SU-DHL-6 (cell line): ENCODE measurements at regions not wholly inside any gene's neighbourhood (a gene's known extent, or its start where the extent isn't known, plus 50 kb on each side); places are given as distances from the start of the nearest gene placed in this dataset.

Experiments
- H2AFZ ChIP-seq: fragments of 200-600 bp; sonication (generic); 2 replicates; pipeline ENCODE4 v1.6.1; 2014; ENCODE audit warnings: low read depth, mild to moderate bottlenecking, moderate library complexity, mixed read lengths, antibody characterized with exemption, low read length; ENCODE audit not compliant: severe bottlenecking
- H3F3A ChIP-seq: fragments of 200-600 bp; shearing (Covaris generic); 2 replicates; pipeline ENCODE4 v1.6.0; 2016; ENCODE audit warnings: antibody characterized with exemption, mild to moderate bottlenecking; ENCODE audit not compliant: insufficient read depth
- H3K27ac ChIP-seq: fragments of 200-600 bp; sonication (generic); 2 replicates; pipeline ENCODE4 v1.5.1; 2016; ENCODE audit warnings: low read depth, mild to moderate bottlenecking, low read length, moderate library complexity, mixed read lengths
- H3K27me3 ChIP-seq: fragments of 200-600 bp; sonication (generic), shearing (Covaris generic); 2 replicates; pipeline ENCODE4 v1.6.0; 2014; ENCODE audit warnings: mild to moderate bottlenecking, low read length
- H3K36me3 ChIP-seq: fragments of 200-600 bp; sonication (generic); 2 replicates; pipeline ENCODE4 v1.6.1; 2014; ENCODE audit warnings: mild to moderate bottlenecking, low read length, mixed read lengths
- H3K4me2 ChIP-seq: fragments of 300-600, 200-600 bp; shearing (Covaris generic), sonication (generic); 2 replicates; pipeline ENCODE4 v1.6.0; 2014; ENCODE audit warnings: low read length, low read depth, mild to moderate bottlenecking; ENCODE audit not compliant: poor library complexity, severe bottlenecking
- H3K4me3 ChIP-seq: fragments of 200-600 bp; sonication (generic); 2 replicates; pipeline ENCODE4 v1.5.1; 2014; ENCODE audit warnings: antibody characterized with exemption, low read length, mild to moderate bottlenecking, mixed read lengths; ENCODE audit not compliant: insufficient read depth, poor library complexity, severe bottlenecking
- H3K79me2 ChIP-seq: fragments of 200-600 bp; sonication (generic); 2 replicates; pipeline ENCODE4 v1.6.1; 2014; ENCODE audit warnings: mild to moderate bottlenecking, low read length, moderate library complexity; ENCODE audit not compliant: insufficient read depth
- H3K9ac ChIP-seq: fragments of 200-600 bp; sonication (generic); 2 replicates; pipeline ENCODE4 v1.7.0; 2014; ENCODE audit warnings: mild to moderate bottlenecking, low read length
- H3K9me2 ChIP-seq: fragments of 200-600 bp; sonication (generic); replicated peaks from 2 replicates; pipeline ENCODE4 v1.6.1; 2014; ENCODE audit warnings: low read length; ENCODE audit not compliant: insufficient read depth
- H3K9me3 ChIP-seq: fragments of 200-600 bp; sonication (generic); 2 replicates; pipeline ENCODE4 v1.6.1; 2014; ENCODE audit warnings: low read length, mixed read lengths; ENCODE audit not compliant: insufficient read depth
- H4K20me1 ChIP-seq: fragments of 200-600 bp; sonication (generic); 2 replicates; pipeline ENCODE4 v1.6.1; 2014; ENCODE audit warnings: low read depth, mild to moderate bottlenecking, antibody characterized with exemption, low read length, moderate library complexity, mixed read lengths
- CTCF ChIP-seq: fragments of 200-600 bp; sonication (generic); IDR thresholded peaks from one replicate; pipeline ENCODE4 v1.5.1; 2017; ENCODE audit warnings: antibody characterized with exemption, mild to moderate bottlenecking, low read length, moderate library complexity; ENCODE audit not compliant: insufficient read depth, poor library complexity, severe bottlenecking
- EZH2phosphoT487 ChIP-seq: fragments of 200-600 bp; sonication (generic), shearing (Covaris generic); conservative IDR thresholded peaks from 2 replicates; pipeline ENCODE4 v1.6.1; 2018; ENCODE audit warnings: mild to moderate bottlenecking, antibody characterized with exemption, low read length, moderate library complexity, mixed read lengths

- H3K36me3 ChIP-seq, result no peaks in the 10 kb centered on the region
- no peaks in the 10 kb centered on the region for H3K9me3 ChIP-seq
- no peak overlapping the region for H3K9ac ChIP-seq
- H3K27ac ChIP-seq, result no peak overlapping the region
- H2AFZ ChIP-seq, result no peak overlapping the region
- H3K4me2 ChIP-seq, result no peak overlapping the region
- no peaks in the 10 kb centered on the region for H4K20me1 ChIP-seq
- no peaks in the 10 kb centered on the region for H3K79me2 ChIP-seq
- no peaks in the 10 kb centered on the region for H3K9me2 ChIP-seq
- H3K4me3 ChIP-seq, result no peak overlapping the region
- H3K27me3 ChIP-seq, result no peaks in the 10 kb centered on the region
- H3F3A ChIP-seq, result no peaks in the 10 kb centered on the region
- no peak for TF ChIP-seq EZH2phosphoT487
Measured at GRCh38 chr9:121574774-121575519, 75.3 kb upstream of the GGTA1 start.

GRCh38 chr9:121576281-121577075 lies 75.0 kb upstream of the DAB2IP start:
- H3K4me3 ChIP-seq, result no peak overlapping the region
- TF ChIP-seq EZH2phosphoT487, result no peak
- no peak for TF ChIP-seq CTCF
- no peaks in the 10 kb centered on the region for H4K20me1 ChIP-seq
- no peaks in the 10 kb centered on the region for H3K9me2 ChIP-seq
- H3K9ac ChIP-seq, result no peak overlapping the region
- H3K27me3 ChIP-seq, result no peaks in the 10 kb centered on the region
- no peak overlapping the region for H2AFZ ChIP-seq
- H3K9me3 ChIP-seq, result no peaks in the 10 kb centered on the region
- H3F3A ChIP-seq, result no peaks in the 10 kb centered on the region
- no peaks in the 10 kb centered on the region for H3K79me2 ChIP-seq
- H3K27ac ChIP-seq, result no peak overlapping the region
- no peaks in the 10 kb centered on the region for H3K36me3 ChIP-seq
- H3K4me2 ChIP-seq, result no peak overlapping the region

- H3K79me2 ChIP-seq, result no peaks in the 10 kb centered on the region
- no peak overlapping the region for H3K4me2 ChIP-seq
- no peaks in the 10 kb centered on the region for H3K9me3 ChIP-seq
- H2AFZ ChIP-seq, result no peak overlapping the region
- no peaks in the 10 kb centered on the region for H3K36me3 ChIP-seq
- no peak for TF ChIP-seq CTCF
- no peak for TF ChIP-seq EZH2phosphoT487
- no peak overlapping the region for H3K4me3 ChIP-seq
- no peaks in the 10 kb centered on the region for H4K20me1 ChIP-seq
- H3F3A ChIP-seq, result no peaks in the 10 kb centered on the region
- no peaks in the 10 kb centered on the region for H3K27me3 ChIP-seq
- H3K9me2 ChIP-seq, result no peaks in the 10 kb centered on the region
- H3K9ac ChIP-seq, result no peak overlapping the region
- H3K27ac ChIP-seq, result no peak overlapping the region
Measured at GRCh38 chr9:121577166-121577565, 74.3 kb upstream of the DAB2IP start.

- Histone ChIP-seq H3K36me3 (no peaks in the 10 kb centered on the region), H3F3A (no peaks in the 10 kb centered on the region), H3K9me2 (no peaks in the 10 kb centered on the region), H3K79me2 (no peaks in the 10 kb centered on the region), H3K27me3 (no peaks in the 10 kb centered on the region), H3K4me3 (no peak overlapping the region), H3K9ac (no peak overlapping the region), H3K4me2 (no peak overlapping the region), H4K20me1 (no peaks in the 10 kb centered on the region), H3K9me3 (no peaks in the 10 kb centered on the region), H3K27ac (no peak overlapping the region), H2AFZ (no peak overlapping the region)
- TF ChIP-seq EZH2phosphoT487, result no peak
- TF ChIP-seq CTCF, result no peak
Measured at GRCh38 chr9:121577572-121577971, 73.9 kb upstream of the DAB2IP start.
